ENCODE measurements at regions not wholly inside any gene's neighbourhood (a gene's known extent, or its start where the extent isn't known, plus 50 kb on each side); places are given as distances from the start of the nearest gene placed in this dataset.
A peak's percentile ranks its signal among the peaks of the same experiment; 100 is the strongest.
"Not testable (repeated sequence)": the region's sequence is repeated elsewhere in the genome, so short reads cannot be mapped to it uniquely, and the experiment has no call there.

- Histone ChIP-seq H3K4me3 (no peak overlapping the region), H3K27ac (no peak overlapping the region)
Observed at GRCh38 chr1:224525411-224526040, 90.6 kb upstream of the CNIH3 start.

DNA sequence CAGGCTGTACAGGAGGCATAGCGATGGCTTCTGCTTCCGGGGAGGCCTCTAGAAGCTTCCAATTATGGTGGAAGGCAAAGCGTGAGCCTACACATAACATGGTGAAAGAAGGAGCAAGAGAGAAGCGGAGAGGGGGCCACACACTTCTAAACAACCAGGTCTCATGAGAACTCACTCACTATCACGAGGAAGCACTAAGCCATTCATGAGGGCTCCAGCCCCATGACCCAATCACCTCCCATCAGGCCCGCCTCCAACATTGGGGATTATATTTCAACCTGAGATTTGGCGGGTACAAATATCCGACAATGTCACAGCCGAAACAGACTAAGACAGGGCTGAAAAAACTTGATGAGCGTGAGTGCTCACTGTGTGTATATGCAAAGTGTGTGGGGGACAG, 89.3 kb upstream of the CNIH3 start:
- no peak overlapping the region for H3K4me3 ChIP-seq
- no peak overlapping the region for H3K27ac ChIP-seq

DNA sequence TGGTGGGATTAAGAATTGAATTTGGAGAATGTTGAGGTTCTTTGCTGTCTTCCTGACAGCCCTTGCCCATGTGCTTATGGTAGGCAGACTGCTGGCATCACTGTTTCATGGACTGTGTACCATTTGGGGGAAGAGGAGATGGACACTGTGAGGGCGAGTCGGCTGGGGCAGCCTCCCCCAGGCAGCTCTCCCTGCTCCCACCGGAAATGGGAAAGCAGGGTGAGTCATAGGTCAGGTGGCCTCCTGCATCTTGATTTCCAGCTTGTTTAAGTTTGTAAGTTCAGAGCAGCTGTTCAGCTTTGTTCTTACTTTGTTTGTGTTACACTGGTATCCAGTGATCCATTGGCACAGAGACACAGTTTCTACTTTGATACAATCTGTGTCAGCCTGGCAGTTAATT, 87.2 kb upstream of the CNIH3 start:
- no peak overlapping the region for H3K4me3 ChIP-seq
- H3K27ac ChIP-seq: no peak overlapping the region

- H3K4me3 ChIP-seq: no peak overlapping the region
- H3K27ac ChIP-seq: no peak overlapping the region
Observed at GRCh38 chr1:224529844-224530243, 86.3 kb upstream of the CNIH3 start.

DNA sequence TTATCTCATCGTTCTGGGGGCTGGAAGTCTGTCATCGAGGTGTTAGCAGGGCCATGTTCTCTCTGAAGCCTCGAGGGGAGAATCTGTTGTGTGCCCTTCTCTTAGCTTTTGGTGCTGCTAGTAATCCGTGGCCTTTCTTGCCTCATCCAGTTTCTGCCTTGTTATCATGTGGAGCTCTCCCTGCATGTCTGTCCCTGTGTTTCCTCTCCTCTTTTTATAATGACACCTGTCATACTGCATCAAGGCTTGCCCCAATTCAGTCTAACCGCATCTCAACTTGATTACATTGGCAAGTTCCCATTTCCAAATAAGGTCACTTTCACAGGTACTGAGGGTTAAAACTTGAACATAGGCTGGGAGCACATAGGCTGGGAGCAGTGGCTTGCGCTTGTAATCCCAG, 82.6 kb upstream of the CNIH3 start:
- no peak overlapping the region for H3K27ac ChIP-seq
- H3K4me3 ChIP-seq: no peak overlapping the region

GRCh38 chr1:224534731-224535130, 81.4 kb upstream of the CNIH3 start:
- H3K27ac ChIP-seq: no peak overlapping the region
- no peak overlapping the region for H3K4me3 ChIP-seq

DNA sequence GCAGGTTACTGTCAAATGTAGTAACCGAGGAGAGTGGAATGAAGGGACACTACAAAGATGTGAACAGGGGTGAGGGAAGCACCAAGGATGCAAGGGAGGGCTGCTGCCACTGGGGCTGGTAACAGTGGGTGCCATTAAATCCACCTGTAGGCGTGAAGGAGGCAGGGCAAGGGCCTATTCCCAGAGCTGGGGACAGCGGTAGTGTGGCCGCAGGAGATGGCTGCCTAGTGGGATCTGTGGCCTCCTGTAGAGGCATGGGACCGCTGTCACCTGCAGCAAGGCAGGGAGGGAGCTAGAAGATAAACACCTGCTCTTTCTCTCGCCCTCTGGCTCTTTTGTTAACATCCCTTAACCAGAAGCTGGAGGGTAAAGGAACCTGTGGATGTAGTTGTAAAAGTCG, 80.5 kb upstream of the CNIH3 start:
- H3K27ac ChIP-seq: no peak overlapping the region
- H3K4me3 ChIP-seq: no peak overlapping the region

DNA sequence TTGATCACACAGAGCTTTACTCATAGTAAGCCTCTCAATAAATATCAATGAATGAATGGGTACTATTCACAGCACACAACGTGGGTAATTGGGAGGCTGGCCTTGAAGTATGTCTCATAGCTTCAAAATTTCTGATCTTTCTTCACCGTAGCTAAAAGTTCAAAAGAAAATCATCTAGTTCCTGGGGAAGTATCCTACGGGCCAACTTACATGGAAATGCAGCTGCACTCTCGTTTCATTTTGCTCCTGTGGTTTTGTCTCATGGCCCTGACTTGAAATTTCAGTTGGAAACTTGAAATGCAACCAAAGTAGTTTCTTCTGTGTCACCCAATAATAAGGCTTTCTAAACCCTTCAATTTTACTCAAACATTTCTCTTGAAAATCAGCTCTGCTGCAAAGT, 76.1 kb upstream of the CNIH3 start:
- peak overlapping the region in 6 of 21 experiments; percentile 0 to 63 (median 25) for H3K27ac ChIP-seq
- no peak overlapping the region for H3K4me3 ChIP-seq

DNA sequence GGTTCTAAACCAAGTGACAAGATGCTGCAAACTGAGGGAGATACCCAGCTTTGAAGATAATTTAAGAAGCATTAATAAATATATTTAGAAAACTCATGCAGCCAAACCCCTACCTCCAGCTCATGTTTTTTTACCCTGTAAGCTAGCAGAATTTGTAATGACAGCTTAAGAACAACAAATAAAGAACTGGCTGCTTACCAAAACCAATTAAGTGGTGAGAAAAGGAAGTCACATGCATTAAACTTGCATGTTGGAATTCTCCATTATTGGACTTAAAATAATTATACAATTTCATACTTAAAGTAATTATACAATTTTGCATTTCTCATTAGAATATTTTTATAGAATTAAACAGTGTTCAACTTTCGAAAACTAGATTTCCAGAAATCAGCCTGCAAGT, 75.6 kb upstream of the CNIH3 start:
- H3K4me3 ChIP-seq: no peak overlapping the region

DNA sequence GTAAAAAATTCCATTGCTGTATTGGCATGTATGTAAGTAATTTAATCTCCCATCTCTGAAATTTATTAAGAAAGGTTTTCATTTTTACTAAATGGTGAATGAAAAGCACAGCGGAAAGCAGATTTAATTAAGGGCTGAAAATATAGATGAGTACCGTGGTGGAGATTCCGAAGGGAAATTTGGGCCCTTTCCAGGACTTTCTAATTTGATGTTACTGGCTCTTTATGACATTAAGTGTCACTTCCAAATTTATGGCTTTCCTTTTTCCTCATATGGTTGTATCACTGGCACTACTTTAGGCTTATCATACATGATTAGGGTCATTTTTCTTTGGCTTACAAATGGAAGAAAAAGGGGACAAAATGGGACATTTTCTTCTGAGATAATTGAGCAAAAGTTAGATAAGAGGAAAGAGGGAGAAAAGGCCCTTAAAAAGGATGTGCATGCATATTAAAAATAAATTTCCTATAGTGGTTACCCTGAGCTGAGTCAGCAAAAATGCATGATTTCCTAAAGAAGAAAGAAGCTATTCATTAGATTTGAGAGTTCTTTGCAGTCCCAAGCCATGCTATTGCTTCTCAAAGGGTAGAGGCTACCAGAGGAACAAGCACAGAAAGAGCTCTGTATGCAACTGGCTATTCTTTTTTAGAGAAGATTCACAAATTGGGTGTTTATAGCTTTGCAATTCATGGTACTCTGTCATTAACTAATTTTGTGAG, 74.9 kb upstream of the CNIH3 start:
- no peak overlapping the region for H3K4me3 ChIP-seq

More for the DNA sequence above, 75.6 kb upstream of the CNIH3 start:
- H3K27ac ChIP-seq: peak overlapping the region in 4 of 21 experiments; percentile 13 to 63 (median 46)

GRCh38 chr1:224541901-224542630, 74.1 kb upstream of the CNIH3 start:
- Histone ChIP-seq H3K27ac (peak overlapping the region in 10 of 21 experiments; percentile 15 to 83 (median 54)), H3K4me3 (no peak overlapping the region)

More for the DNA sequence above, 74.9 kb upstream of the CNIH3 start:
- peak overlapping the region in 4 of 21 experiments; percentile 7 to 83 (median 43) for H3K27ac ChIP-seq

- H3K4me3 ChIP-seq: no peak overlapping the region
- peak overlapping the region in 13 of 21 experiments; percentile 12 to 83 (median 53) for H3K27ac ChIP-seq
Observed at GRCh38 chr1:224542783-224543440, 73.2 kb upstream of the CNIH3 start.

- Histone ChIP-seq H3K27ac (peak overlapping the region in 14 of 21 experiments; percentile 12 to 83 (median 46)), H3K4me3 (no peak overlapping the region)
Observed at GRCh38 chr1:224543453-224543852, 72.7 kb upstream of the CNIH3 start.

DNA sequence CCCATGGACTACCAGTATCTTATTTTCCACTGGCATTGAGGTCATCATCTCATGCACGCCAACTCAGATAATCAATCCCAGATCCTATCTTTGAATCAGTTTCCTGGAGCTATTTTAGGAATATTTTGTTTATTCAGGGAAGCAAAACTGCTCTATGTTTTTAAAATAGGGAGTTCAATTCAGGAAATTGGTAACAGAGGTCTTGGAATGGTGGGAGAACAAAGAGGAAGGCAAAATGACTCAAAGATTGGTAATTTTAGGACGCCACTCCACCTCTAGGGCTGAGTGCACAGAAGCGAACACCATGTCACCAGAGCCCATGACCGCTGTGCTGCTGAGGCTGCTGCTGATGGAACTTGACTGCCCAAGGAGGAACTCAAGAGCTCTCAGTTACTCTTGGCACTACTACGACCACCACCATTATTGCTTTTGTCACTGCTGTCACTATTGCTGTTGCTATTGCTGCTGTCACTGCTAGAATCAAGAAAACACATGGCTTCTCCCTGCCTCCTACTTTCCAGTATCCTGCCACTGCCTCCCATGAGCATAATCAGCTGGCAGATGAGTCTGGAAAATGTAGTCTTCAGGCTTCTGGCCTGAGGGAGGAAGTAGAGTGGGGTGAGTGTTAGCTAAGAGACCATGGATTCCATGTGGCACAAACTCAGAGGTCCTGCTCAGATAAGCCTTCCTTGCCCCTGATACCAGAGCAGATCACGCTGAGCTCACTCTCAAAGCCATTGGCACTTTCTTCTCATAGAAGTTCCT, 71.6 kb upstream of the CNIH3 start:
- Histone ChIP-seq H3K4me3 (no peak overlapping the region), H3K27ac (peak overlapping the region in 13 of 21 experiments; percentile 5 to 83 (median 55))

DNA sequence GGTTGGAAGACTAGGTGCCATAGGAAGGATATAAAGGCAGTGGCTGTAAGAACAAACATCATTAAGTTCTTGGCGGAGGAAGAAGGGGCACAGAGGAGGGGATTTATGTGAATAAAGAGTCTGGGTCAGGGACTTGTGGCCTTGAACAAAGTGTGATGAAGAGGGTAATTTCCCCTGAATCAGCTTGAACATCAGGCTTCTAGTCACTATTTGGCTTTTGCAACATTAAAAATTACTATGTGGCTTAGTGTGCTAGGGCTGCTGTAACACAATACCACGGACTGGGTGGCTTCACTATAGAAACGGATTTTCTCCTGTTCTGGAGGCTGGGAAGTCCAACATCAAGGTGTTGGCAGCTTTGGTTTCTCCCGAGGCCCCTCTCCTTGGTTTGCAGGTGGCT, 70.5 kb upstream of the CNIH3 start:
- H3K27ac ChIP-seq: peak overlapping the region in 1 of 21 experiments; percentile 68
- H3K4me3 ChIP-seq: no peak overlapping the region

DNA sequence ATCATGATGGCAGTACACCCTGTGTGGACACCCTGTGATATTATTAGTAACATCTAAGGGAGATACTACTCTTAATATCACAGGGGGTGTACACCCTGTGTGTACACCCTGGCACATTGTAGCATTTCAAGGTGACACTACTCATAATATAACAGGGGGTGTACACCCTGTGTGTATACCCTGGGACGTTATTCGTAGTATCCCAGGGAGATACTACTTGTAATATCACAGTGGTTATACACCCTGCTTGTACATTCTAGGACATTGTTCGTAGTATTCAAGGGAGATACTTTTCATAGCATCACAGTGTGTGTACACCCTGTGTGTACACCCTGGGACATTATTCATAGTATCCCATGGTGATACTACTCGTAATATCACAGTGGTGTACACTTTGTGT, 67.4 kb upstream of the CNIH3 start:
- no peak overlapping the region for H3K4me3 ChIP-seq
- no peak overlapping the region for H3K27ac ChIP-seq

DNA sequence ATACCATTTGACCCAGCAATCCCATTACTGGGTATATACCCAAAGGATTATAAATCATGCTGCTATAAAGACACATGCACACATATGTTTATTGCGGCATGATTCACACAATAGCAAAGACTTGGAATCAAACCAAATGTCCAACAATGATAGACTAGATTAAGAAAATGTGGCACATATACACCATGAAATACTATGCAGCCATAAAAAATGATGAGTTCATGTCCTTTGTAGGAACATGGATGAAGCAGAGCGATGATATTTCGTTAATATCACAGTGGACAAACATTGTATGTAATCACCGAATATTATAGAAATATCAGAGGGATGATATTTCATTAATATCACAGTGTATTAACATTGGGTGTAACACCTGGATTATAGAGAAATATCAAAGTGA, 64.9 kb upstream of the CNIH3 start:
- not testable (repeated sequence) for H3K27ac ChIP-seq, H3K4me3 ChIP-seq

- H3K27ac ChIP-seq: no peak overlapping the region
- no peak overlapping the region for H3K4me3 ChIP-seq
Observed at GRCh38 chr1:224554056-224554455, 62.1 kb upstream of the CNIH3 start.

DNA sequence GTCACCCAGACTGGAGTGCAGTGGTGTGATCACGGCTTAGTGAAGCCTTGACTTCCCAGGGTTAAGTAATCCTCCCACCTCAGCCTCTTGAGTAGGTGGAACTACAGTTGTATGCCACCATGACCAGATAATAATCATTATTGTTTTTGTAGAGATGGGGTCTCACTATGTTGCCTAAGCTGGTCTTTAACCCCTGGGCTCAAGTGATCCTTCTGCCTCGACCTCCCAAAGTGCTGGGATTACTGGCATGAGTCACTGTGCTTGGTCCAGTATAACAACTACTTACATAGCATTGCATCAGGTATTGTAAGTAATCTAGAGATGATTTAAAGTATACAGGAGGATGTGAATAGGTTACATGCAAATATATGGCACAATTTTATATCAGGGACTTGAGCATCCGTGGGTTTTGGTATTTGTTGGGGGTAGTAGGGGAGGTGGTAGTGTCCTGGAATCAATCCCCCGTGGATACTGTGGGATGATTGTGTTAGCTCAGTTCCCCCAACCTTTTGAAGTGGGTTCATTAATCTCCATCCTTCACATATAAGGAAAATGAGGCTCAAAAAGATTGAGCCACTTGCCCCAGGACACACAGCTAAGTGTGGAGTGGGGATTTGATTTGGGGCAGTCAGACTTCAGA, 61.4 kb upstream of the CNIH3 start:
- H3K4me3 ChIP-seq: no peak overlapping the region
- no peak overlapping the region for H3K27ac ChIP-seq
